Epithelial cell of prostate (primary cell): ENCODE measurements at regions not wholly inside any gene's neighbourhood (a gene's known extent, or its start where the extent isn't known, plus 50 kb on each side); places are given as distances from the start of the nearest gene placed in this dataset.

Experiments used
- DNase-seq: peaks from one replicate; pipeline ENCODE4 v3.0.0-alpha.2; 2011; ENCODE audit warnings: low read depth, low spot score
- H3K27ac ChIP-seq: fragments of 450-650 bp; 2 replicates; pipeline ENCODE4 v1.5.1; 2017; ENCODE audit warnings: mild to moderate bottlenecking

DNA sequence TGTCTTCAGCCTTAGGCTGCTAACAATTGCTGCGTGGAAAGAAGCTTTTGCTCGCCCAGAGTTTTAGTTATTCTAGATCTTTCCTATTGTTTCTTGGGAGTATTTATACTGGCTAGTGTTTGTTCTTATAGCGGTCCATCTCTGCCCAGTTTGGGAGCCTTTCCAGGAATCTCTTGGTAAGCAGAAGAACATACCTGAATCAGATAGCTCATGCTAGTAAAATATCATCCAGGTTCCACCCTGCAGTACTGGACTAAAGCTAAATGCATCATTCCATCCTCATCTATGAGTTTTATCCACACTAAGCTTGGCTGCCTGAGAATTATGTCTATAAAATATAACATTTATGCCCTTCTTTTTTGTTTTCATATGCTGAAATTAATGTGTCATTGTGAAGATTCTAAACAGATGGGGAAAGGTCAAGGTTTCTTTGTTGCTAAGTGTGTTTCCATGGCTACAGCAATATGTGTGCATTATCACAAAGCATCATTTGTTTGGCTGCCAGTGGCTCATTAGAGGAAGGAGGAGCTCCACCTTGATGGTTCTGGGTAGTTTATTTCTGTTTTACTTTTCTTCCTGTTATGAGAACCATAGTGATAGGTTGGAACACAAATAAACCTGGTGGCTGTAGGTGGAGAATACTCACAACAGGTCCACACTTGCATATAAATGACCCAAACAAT, 182.8 kb downstream of the PIK3C3 start:
- H3K27ac ChIP-seq, result no peak overlapping the region

GRCh38 chr18:42141439-42141838, 186.4 kb downstream of the PIK3C3 start:
- no peak for DNase-seq
- H3K27ac ChIP-seq, result no peak overlapping the region

More for the DNA sequence above, 182.8 kb downstream of the PIK3C3 start:
- DNase-seq, result no peak

- no peak overlapping the region for H3K27ac ChIP-seq
- DNase-seq, result no peak
Observed at GRCh38 chr18:42155024-42155423, 200.0 kb downstream of the PIK3C3 start.

- DNase-seq, result no peak
- H3K27ac ChIP-seq, result no peak overlapping the region
Observed at GRCh38 chr18:42156281-42156680, 201.2 kb downstream of the PIK3C3 start.

- DNase-seq, result no peak
Observed at GRCh38 chr18:42157420-42157819, 202.4 kb downstream of the PIK3C3 start.

DNA sequence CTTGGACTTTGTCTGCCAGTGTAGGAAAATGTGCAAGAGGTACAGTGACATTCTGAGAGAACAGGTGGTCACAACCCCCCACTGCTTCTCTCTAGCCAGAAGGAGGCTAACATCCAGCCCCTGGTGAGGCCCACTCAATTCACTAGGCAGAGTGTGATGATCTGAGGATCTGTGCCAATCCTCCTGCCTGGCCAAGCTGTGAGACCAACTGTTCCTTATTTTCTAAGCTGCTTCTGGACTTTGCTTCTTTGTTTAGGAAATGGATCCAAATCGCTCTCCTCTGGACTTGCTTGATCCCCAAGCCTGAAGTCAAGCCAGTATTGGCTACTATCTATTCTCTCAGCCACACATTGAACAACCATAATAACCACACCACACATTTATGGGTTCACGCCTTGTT, 202.8 kb downstream of the PIK3C3 start:
- DNase-seq, result no peak
- H3K27ac ChIP-seq, result no peak overlapping the region

More at GRCh38 chr18:42157420-42157819, 202.4 kb downstream of the PIK3C3 start:
- no peak overlapping the region for H3K27ac ChIP-seq

DNA sequence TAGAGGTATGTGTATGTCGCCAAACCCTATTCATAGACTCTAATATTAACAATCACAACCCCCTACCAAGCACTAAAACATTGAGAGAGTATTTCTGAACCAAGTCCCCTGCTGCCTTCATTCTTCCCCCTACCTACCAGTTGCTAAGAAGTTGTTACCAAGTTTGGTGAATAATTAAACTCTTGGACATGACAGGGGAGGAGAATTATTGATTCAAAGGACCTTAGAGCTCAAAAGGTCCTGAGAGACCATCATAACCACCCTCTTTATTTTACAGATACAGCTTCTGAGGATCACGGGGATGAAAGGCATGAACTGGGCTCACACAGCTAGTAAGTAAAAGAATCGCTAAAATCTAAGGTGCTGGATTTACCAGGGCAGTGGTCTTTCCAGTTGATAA, 204.1 kb downstream of the PIK3C3 start:
- no peak for DNase-seq
- no peak overlapping the region for H3K27ac ChIP-seq

GRCh38 chr18:42163321-42163720, 208.3 kb downstream of the PIK3C3 start:
- DNase-seq, result no peak

GRCh38 chr18:42164556-42164955, 209.5 kb downstream of the PIK3C3 start:
- no peak overlapping the region for H3K27ac ChIP-seq
- DNase-seq, result no peak

More at GRCh38 chr18:42163321-42163720, 208.3 kb downstream of the PIK3C3 start:
- H3K27ac ChIP-seq, result no peak overlapping the region

- no peak overlapping the region for H3K27ac ChIP-seq
- DNase-seq, result no peak
Observed at GRCh38 chr18:42165922-42166513, 211.0 kb downstream of the PIK3C3 start.

DNA sequence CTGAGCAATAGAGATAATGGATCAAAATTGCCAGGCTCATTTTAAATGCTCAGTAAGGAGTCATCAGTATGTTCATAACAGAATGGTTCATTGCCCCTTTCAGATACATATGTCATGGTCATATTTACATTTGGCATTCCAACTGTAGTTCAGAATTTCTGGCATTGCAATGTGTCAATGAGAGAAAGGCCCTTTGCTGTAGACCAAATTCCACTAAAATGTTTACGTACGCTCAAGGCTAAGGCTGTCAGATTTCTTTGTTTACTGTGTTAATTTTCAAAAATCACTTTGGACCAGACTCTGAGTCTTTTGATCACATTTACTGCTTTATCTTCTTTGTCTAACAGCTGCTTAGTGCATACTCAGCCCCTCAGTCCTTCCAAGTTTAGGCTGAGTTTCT, 213.5 kb downstream of the PIK3C3 start:
- H3K27ac ChIP-seq, result no peak overlapping the region
- DNase-seq, result no peak

DNA sequence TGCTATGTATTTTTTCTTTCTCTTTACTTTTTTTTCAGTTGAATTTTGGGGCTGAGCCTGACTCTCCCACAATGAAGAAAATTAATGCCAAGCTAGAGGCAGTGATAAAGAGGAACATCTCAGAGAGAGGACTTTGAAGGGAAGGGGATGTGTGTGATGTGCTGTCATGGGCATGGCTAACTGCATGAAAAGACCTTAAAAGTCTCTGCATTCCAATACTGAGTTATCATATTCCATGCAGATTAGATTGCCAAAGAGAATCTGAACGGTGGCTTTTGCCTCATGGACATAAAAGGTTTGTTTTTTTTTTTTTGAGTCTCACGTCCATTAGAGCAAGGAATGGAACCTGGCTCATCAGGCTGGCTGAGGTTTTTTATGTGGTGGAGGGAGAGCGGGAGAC, 213.9 kb downstream of the PIK3C3 start:
- DNase-seq, result no peak
- H3K27ac ChIP-seq, result no peak overlapping the region

DNA sequence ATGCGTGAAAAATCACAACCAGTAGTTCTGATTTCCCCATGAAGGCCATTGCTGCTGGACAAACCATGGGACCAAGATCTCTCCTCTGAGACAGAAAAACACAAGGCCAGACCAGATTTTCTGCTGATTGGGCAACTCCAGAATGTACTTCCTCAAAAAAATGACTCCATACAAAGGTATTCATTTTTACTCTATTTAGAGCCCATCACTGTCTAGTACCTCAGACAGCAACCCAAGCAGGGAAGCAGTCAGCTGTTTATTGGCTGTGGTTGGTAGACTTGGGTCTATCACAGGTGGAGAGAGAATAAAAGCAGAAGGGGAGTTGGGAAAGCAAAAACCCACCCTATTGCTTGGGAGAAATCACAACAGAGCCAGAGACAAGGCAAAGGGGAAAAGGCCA, 219.9 kb downstream of the PIK3C3 start:
- H3K27ac ChIP-seq, result no peak overlapping the region
- peak; percentile 29 for DNase-seq

DNA sequence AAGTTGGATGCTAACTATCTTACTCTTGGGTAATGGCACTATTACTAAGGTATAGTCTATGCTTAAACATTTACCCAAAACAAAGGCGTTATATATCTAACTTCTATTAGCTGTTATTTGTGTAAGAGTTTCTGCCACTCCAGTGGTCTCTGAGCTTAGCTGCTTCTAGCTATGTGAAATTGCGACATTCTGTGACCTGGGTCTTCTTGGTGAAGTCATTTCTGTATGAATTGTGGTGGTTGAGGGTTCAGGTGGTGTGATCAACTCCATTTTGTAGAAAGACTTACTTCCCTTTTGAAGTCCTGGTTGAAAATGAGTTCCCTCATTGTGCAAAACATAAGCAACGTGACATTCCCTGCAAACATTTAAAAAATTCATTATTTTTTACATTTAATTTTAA, 221.6 kb downstream of the PIK3C3 start:
- no peak overlapping the region for H3K27ac ChIP-seq

GRCh38 chr18:42177390-42177789, 222.4 kb downstream of the PIK3C3 start:
- H3K27ac ChIP-seq, result no peak overlapping the region
- no peak for DNase-seq

More for the DNA sequence above, 221.6 kb downstream of the PIK3C3 start:
- DNase-seq, result no peak

GRCh38 chr18:42178376-42179080, 223.5 kb downstream of the PIK3C3 start:
- H3K27ac ChIP-seq, result no peak overlapping the region
- DNase-seq, result no peak

GRCh38 chr18:42179542-42180121, 224.6 kb downstream of the PIK3C3 start:
- no peak overlapping the region for H3K27ac ChIP-seq
- no peak for DNase-seq

- no peak overlapping the region for H3K27ac ChIP-seq
- no peak for DNase-seq
Observed at GRCh38 chr18:42181474-42181873, 226.4 kb downstream of the PIK3C3 start.

DNA sequence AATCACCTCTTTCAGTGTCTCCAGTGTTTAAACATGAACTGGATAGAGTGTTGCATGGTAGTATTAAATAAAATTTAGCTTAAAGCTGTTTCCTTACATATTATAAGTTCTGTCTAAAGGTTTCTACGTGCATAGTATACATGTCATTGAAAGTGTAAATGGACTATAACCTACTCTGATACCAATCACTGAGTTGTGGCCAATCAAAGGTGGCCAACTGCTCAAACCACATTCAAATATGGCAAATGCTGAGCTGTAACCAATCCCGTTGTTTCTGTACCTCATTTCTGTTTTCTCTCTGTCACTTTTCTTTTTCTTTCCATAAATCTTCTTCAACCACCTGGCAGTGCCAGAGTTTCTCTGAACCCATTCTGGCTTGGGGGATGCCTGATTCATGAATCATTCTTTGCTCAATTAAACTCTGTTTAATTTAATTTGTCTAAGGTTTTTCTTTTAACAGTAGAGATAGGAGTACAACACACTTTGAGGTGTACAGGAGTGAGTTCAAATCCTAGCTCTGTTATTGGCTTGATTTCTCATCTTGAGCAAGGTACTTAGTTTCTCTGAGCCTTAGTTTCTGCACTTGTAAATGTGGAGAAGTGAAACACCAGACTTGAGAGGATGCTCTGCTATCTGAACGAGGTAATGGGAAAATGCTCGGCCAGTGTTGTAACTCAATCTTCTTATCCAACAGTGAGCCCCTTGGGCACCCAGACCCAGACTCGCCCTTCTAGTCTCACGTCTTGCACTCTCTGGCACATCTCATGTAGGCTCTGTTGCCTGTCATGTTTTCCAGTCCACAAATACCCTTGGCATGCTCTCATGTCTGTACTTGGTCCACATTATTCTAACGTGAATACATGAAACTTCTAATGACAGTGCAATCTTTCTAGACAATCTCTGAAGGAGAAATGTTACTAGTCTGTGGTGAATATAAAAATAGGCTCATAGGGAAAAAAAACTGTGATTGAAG, 228.0 kb downstream of the PIK3C3 start:
- peak overlapping the region; percentile 41 for H3K27ac ChIP-seq
- DNase-seq, result peak; percentile 48

DNA sequence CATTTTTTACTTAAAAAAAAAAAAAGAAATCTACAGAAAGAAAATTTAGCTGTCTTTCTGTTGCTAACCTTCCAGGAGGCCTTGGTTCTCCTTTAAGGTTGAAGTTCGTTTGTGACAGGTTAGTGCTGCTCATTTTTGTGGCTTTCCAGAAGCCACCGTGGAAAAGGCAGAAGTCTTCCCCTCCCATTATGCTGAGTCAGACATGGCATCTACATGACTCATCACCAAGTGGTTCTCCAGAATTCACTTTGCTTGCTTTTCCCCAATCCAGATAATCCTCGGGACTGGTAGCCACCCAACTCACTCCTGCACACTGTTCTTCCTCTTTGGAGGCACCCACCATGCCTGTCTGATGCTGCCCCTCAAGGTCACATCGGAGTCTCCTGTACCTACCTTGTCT, 228.7 kb downstream of the PIK3C3 start:
- H3K27ac ChIP-seq, result peak overlapping the region; percentile 41
- DNase-seq, result peak; percentile 36
